ENCODE measurements at regions not wholly inside any gene's neighbourhood (a gene's known extent, or its start where the extent isn't known, plus 50 kb on each side); places are given as distances from the start of the nearest gene placed in this dataset.

GRCh38 chr3:76965122-76965725, 74.7 kb upstream of the ROBO2 start:
- H3K36me3 ChIP-seq (ENCODE audit: insufficient read depth, low read length): no peaks in the 10 kb centered on the region
- no peaks in the 10 kb centered on the region for H3K79me2 ChIP-seq (ENCODE audit: control insufficient read depth, insufficient read depth, low read length, unreplicated experiment)
- no peak overlapping the region for H3K4me3 ChIP-seq (ENCODE audit: low read depth, low read length)
- no peaks in the 10 kb centered on the region for H3K27me3 ChIP-seq (ENCODE audit: insufficient read depth, low read length)
- H3K27ac ChIP-seq (ENCODE audit: low read depth, low read length): no peak overlapping the region
- no peak overlapping the region for H2AFZ ChIP-seq (ENCODE audit: low read length, unreplicated experiment)
- no peaks in the 10 kb centered on the region for H3K4me1 ChIP-seq (ENCODE audit: control insufficient read depth, insufficient read depth, low read length, unreplicated experiment)

- no peaks in the 10 kb centered on the region for H3K4me1 ChIP-seq (ENCODE audit: control insufficient read depth, insufficient read depth, low read length, unreplicated experiment)
- no peaks in the 10 kb centered on the region for H3K36me3 ChIP-seq (ENCODE audit: insufficient read depth, low read length)
- H3K79me2 ChIP-seq (ENCODE audit: control insufficient read depth, insufficient read depth, low read length, unreplicated experiment): no peaks in the 10 kb centered on the region
- H3K4me3 ChIP-seq (ENCODE audit: low read depth, low read length): no peak overlapping the region
- no peaks in the 10 kb centered on the region for H3K27me3 ChIP-seq (ENCODE audit: insufficient read depth, low read length)
- H2AFZ ChIP-seq (ENCODE audit: low read length, unreplicated experiment): no peak overlapping the region
- H3K27ac ChIP-seq (ENCODE audit: low read depth, low read length): no peak overlapping the region
Observed at GRCh38 chr3:76969471-76969870, 70.4 kb upstream of the ROBO2 start.

- Histone ChIP-seq H3K36me3 (ENCODE audit: insufficient read depth, low read length) (no peaks in the 10 kb centered on the region), H3K27ac (ENCODE audit: low read depth, low read length) (no peak overlapping the region), H3K79me2 (ENCODE audit: control insufficient read depth, insufficient read depth, low read length, unreplicated experiment) (no peaks in the 10 kb centered on the region)
Observed at GRCh38 chr3:76969996-76970615, 69.8 kb upstream of the ROBO2 start.

GRCh38 chr3:76972624-76973296, 67.1 kb upstream of the ROBO2 start:
- Histone ChIP-seq H3K79me2 (ENCODE audit: control insufficient read depth, insufficient read depth, low read length, unreplicated experiment) (no peaks in the 10 kb centered on the region), H3K4me1 (ENCODE audit: control insufficient read depth, insufficient read depth, low read length, unreplicated experiment) (no peaks in the 10 kb centered on the region), H3K36me3 (ENCODE audit: insufficient read depth, low read length) (no peaks in the 10 kb centered on the region), H2AFZ (ENCODE audit: low read length, unreplicated experiment) (no peak overlapping the region), H3K27ac (ENCODE audit: low read depth, low read length) (no peak overlapping the region), H3K27me3 (ENCODE audit: insufficient read depth, low read length) (no peaks in the 10 kb centered on the region), H3K4me3 (ENCODE audit: low read depth, low read length) (no peak overlapping the region)

More at GRCh38 chr3:76969996-76970615, 69.8 kb upstream of the ROBO2 start:
- Histone ChIP-seq H3K4me3 (ENCODE audit: low read depth, low read length) (no peak overlapping the region), H2AFZ (ENCODE audit: low read length, unreplicated experiment) (no peak overlapping the region), H3K4me1 (ENCODE audit: control insufficient read depth, insufficient read depth, low read length, unreplicated experiment) (no peaks in the 10 kb centered on the region), H3K27me3 (ENCODE audit: insufficient read depth, low read length) (no peaks in the 10 kb centered on the region)

- H2AFZ ChIP-seq (ENCODE audit: low read length, unreplicated experiment): no peak overlapping the region
- H3K27ac ChIP-seq (ENCODE audit: low read depth, low read length): no peak overlapping the region
- no peaks in the 10 kb centered on the region for H3K27me3 ChIP-seq (ENCODE audit: insufficient read depth, low read length)
- H3K79me2 ChIP-seq (ENCODE audit: control insufficient read depth, insufficient read depth, low read length, unreplicated experiment): no peaks in the 10 kb centered on the region
- H3K4me1 ChIP-seq (ENCODE audit: control insufficient read depth, insufficient read depth, low read length, unreplicated experiment): no peaks in the 10 kb centered on the region
- no peak overlapping the region for H3K4me3 ChIP-seq (ENCODE audit: low read depth, low read length)
- no peaks in the 10 kb centered on the region for H3K36me3 ChIP-seq (ENCODE audit: insufficient read depth, low read length)
Observed at GRCh38 chr3:76976996-76977395, 62.9 kb upstream of the ROBO2 start.

- Histone ChIP-seq H3K27me3 (ENCODE audit: insufficient read depth, low read length) (no peaks in the 10 kb centered on the region), H3K4me1 (ENCODE audit: control insufficient read depth, insufficient read depth, low read length, unreplicated experiment) (no peaks in the 10 kb centered on the region), H3K79me2 (ENCODE audit: control insufficient read depth, insufficient read depth, low read length, unreplicated experiment) (no peaks in the 10 kb centered on the region), H3K36me3 (ENCODE audit: insufficient read depth, low read length) (no peaks in the 10 kb centered on the region), H2AFZ (ENCODE audit: low read length, unreplicated experiment) (no peak overlapping the region), H3K4me3 (ENCODE audit: low read depth, low read length) (no peak overlapping the region), H3K27ac (ENCODE audit: low read depth, low read length) (no peak overlapping the region)
Observed at GRCh38 chr3:76985645-76986044, 54.3 kb upstream of the ROBO2 start.

GRCh38 chr3:76986876-76987474, 52.9 kb upstream of the ROBO2 start:
- Histone ChIP-seq H3K36me3 (ENCODE audit: insufficient read depth, low read length) (no peaks in the 10 kb centered on the region), H3K27ac (ENCODE audit: low read depth, low read length) (no peak overlapping the region), H3K4me1 (ENCODE audit: control insufficient read depth, insufficient read depth, low read length, unreplicated experiment) (no peaks in the 10 kb centered on the region), H3K27me3 (ENCODE audit: insufficient read depth, low read length) (no peaks in the 10 kb centered on the region), H2AFZ (ENCODE audit: low read length, unreplicated experiment) (no peak overlapping the region), H3K4me3 (ENCODE audit: low read depth, low read length) (no peak overlapping the region), H3K79me2 (ENCODE audit: control insufficient read depth, insufficient read depth, low read length, unreplicated experiment) (no peaks in the 10 kb centered on the region)

Data from ACC112 (cell line).